ENCODE measurements at regions not wholly inside any gene's neighbourhood (a gene's known extent, or its start where the extent isn't known, plus 50 kb on each side); places are given as distances from the start of the nearest gene placed in this dataset.

DNA sequence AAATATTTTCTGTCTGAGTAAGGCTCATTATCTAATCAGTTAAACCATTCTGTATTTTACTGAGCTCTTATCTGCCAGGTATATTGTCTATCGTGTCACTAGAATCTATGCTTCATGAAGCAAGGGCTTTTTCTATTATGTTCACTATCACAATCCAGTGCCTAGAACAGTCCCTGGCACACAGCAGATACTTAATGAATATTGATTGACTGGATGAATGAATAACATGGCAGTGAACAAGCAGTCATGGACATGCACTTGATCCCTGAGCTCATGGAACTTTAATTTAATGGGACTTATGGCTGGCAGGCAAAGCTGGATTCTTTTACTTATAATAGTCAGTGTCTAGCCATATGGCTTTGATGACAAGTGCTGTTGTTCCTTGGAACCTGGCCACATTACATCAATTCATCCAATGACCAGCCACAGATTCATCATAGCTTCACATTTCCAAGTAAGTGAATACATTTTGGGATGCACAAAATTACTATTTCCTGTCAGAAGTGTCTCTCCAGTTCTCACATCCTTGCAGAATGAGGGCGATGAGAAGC, 214.8 kb downstream of the COG6 start:
- H3K4me3 Mint-ChIP-seq (ENCODE audit: unreplicated experiment) = no peak overlapping the region
- H3K36me3 Mint-ChIP-seq (ENCODE audit: unreplicated experiment) = no peaks in the 10 kb centered on the region
- TF ChIP-seq, protein P1, sequence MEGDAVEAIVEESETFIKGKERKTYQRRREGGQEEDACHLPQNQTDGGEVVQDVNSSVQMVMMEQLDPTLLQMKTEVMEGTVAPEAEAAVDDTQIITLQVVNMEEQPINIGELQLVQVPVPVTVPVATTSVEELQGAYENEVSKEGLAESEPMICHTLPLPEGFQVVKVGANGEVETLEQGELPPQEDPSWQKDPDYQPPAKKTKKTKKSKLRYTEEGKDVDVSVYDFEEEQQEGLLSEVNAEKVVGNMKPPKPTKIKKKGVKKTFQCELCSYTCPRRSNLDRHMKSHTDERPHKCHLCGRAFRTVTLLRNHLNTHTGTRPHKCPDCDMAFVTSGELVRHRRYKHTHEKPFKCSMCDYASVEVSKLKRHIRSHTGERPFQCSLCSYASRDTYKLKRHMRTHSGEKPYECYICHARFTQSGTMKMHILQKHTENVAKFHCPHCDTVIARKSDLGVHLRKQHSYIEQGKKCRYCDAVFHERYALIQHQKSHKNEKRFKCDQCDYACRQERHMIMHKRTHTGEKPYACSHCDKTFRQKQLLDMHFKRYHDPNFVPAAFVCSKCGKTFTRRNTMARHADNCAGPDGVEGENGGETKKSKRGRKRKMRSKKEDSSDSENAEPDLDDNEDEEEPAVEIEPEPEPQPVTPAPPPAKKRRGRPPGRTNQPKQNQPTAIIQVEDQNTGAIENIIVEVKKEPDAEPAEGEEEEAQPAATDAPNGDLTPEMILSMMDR (IDR thresholded peaks at IDR 0.05; ENCODE audit: partially characterized antibody, unreplicated experiment) = no peak
- H3K27me3 Mint-ChIP-seq (ENCODE audit: unreplicated experiment) = no peaks in the 10 kb centered on the region
- DNase-seq = no peak
- no peaks in the 10 kb centered on the region for H3K9me3 Mint-ChIP-seq (ENCODE audit: unreplicated experiment)
- H3K27ac Mint-ChIP-seq (ENCODE audit: unreplicated experiment) = no peak overlapping the region
- H3K4me1 Mint-ChIP-seq (ENCODE audit: low read depth, unreplicated experiment) = peaks cover 3% of the 10 kb centered on the region

DNA sequence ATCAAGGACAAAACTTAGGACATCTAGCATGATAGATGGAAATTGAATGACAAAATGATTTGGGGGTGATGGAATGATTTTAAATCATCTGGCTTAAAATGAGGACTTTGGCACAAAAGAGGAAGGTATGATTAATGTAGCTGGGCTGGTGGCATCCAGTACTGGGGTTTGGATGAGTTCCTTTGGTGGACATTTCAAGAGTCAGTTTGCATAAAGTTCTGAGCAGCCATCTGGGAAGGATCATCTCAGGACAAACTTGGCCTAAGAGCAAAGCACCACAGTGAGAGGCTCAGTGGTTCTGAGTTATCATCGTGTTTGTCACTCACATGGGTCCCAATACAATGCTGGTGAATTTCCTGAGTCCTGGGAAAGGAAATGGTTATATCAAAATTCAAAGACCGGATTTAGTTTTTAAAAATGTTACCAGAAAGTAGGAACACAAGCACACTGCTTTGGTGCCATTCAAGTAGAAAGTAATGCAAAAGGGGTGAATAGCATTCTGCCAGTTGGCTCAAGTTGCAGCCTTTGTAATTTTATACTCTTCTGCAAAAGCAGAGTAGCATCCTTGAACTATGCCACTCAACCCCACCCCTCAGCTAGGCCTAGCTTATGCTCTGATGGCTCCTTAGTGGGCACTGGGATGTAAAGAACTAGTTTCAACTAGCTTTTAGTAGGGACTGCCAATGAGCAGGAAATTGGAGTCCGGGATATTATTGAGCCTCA, 219.0 kb downstream of the COG6 start:
- Mint-ChIP-seq H3K4me3 (ENCODE audit: unreplicated experiment) (no peak overlapping the region), H3K27ac (ENCODE audit: unreplicated experiment) (no peak overlapping the region), H3K36me3 (ENCODE audit: unreplicated experiment) (no peaks in the 10 kb centered on the region), H3K27me3 (ENCODE audit: unreplicated experiment) (no peaks in the 10 kb centered on the region), H3K4me1 (ENCODE audit: low read depth, unreplicated experiment) (peaks cover 12% of the 10 kb centered on the region), H3K9me3 (ENCODE audit: unreplicated experiment) (no peaks in the 10 kb centered on the region)
- DNase-seq = no peak
- TF ChIP-seq, protein P1 (IDR thresholded peaks at IDR 0.05; ENCODE audit: partially characterized antibody, unreplicated experiment) = no peak

DNA sequence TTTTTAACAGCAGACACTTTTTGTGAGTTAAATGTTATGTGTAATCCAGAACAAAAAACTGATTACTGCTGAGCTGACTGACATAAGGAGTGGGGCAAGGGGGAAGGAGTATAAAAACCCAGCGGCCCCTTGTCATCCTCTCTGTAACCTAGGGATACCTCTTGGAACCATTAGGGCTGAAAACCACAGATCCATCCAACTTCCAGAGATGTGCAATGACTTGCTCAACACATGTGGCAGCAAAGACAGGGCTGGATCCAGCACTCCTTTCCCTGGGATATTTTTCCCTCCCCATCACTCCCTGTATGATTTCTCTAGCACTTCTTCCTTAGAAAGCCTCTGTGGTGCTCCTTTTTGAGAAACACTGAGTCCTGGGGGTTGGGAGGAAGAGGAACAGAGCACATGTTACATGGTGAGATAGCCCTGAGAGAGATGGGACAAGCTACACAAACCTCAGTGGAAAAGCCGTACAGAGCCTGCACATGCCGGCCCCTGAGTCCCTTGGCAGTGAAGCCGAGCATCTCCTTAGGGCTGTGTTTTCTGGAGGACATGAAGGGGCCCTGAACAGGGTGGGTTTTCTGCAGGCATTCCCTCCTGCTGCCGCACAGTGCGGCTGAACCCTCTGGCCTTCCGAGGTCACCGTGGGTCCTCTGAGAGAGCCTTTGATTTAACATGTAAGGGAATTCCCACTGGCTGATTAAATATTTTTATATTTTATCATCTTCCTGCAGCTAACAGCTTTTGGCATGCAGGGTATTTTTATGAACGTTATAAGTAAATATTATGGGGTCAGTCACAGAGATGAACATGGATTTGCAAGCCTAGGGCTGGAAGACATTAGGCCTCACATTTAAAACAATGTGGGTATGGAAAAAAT, 219.9 kb downstream of the COG6 start:
- TF ChIP-seq, protein P1 (IDR thresholded peaks at IDR 0.05; ENCODE audit: partially characterized antibody, unreplicated experiment) = no peak
- Mint-ChIP-seq H3K27ac (ENCODE audit: unreplicated experiment) (peak overlapping the region; percentile 60), H3K4me1 (ENCODE audit: low read depth, unreplicated experiment) (peaks cover 12% of the 10 kb centered on the region), H3K9me3 (ENCODE audit: unreplicated experiment) (no peaks in the 10 kb centered on the region), H3K27me3 (ENCODE audit: unreplicated experiment) (no peaks in the 10 kb centered on the region), H3K36me3 (ENCODE audit: unreplicated experiment) (no peaks in the 10 kb centered on the region), H3K4me3 (ENCODE audit: unreplicated experiment) (no peak overlapping the region)
- no peak for DNase-seq

- Mint-ChIP-seq H3K9me3 (ENCODE audit: unreplicated experiment) (no peaks in the 10 kb centered on the region), H3K27me3 (ENCODE audit: unreplicated experiment) (no peaks in the 10 kb centered on the region), H3K4me1 (ENCODE audit: low read depth, unreplicated experiment) (peaks cover 12% of the 10 kb centered on the region), H3K27ac (ENCODE audit: unreplicated experiment) (peak overlapping the region; percentile 38), H3K36me3 (ENCODE audit: unreplicated experiment) (no peaks in the 10 kb centered on the region), H3K4me3 (ENCODE audit: unreplicated experiment) (no peak overlapping the region)
- TF ChIP-seq, protein P1 (IDR thresholded peaks at IDR 0.05; ENCODE audit: partially characterized antibody, unreplicated experiment) = no peak
- DNase-seq = no peak
Measured at GRCh38 chr13:39876258-39876657, 220.8 kb downstream of the COG6 start.

All from glutamatergic neuron (in vitro differentiated cells).